ENCODE measurements at regions not wholly inside any gene's neighbourhood (a gene's known extent, or its start where the extent isn't known, plus 50 kb on each side); places are given as distances from the start of the nearest gene placed in this dataset.

DNA sequence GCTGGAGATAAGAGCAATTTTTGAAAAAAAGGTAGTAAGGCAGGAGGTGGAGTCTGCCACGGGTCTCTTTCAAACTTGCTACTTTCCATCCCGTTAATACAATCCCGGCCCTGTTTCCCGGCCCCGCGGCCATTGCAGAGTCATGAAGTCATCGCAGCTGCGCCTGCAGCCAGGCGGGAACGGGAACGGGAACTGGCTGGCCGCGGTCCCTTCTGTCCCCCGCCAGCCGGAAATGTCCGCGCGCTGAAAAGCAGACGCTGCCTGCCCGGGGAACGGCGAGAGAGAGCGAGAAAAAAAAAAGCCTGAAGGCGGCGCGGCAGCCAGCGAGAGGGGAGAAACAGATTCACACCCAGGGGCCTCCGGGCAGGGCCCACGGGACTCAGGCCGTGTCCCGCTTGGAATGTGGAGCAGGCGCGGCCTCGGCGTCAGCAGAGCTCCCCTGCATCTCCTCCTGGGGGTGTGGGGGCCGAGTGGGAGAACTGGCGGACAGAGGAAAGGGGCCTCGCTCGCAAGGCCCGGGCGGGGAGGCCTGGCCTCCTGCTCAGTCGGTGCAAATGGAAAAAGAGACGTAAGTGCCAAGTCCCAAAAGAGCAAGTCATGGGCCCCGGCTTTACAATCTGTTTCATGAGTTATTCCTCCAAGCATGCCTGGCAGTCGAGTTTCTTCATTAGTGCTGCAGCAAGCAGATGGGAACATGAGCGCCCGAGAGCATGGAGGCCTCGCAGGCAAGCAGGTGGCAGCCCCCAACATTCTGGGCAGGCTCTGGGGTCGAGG, 201.2 kb upstream of the GAS1 start:
- Histone ChIP-seq H2BK5ac (ENCODE audit: insufficient read length, low read length) (no peak overlapping the region), H3K9ac (ENCODE audit: extremely low read depth, insufficient read length, low read length) (peak overlapping the region; percentile 34), H2BK15ac (ENCODE audit: low read depth, low read length) (no peak overlapping the region; the same call in 1 of the 2 replicates), H2AK5ac (ENCODE audit: insufficient read length, low read length) (no peak overlapping the region), H3K18ac (ENCODE audit: insufficient read length, low read depth, low read length) (peak overlapping the region; percentile 90), H2BK20ac (ENCODE audit: low read depth, low read length, poor library complexity, severe bottlenecking) (peak overlapping the region; percentile 3), H3K27ac (ENCODE audit: insufficient read length, low read depth, low read length) (no peak overlapping the region), H4K20me1 (ENCODE audit: control insufficient read depth, insufficient read depth, insufficient read length) (no peaks in the 10 kb centered on the region), H3K23ac (ENCODE audit: insufficient read length, low read depth, low read length) (no peak overlapping the region), H3K14ac (ENCODE audit: insufficient read depth, low read length) (peak overlapping the region; percentile 88; the same call in 1 of the 2 replicates), H3K79me2 (ENCODE audit: insufficient read depth, low read length) (no peaks in the 10 kb centered on the region), H4K8ac (replicated peaks; ENCODE audit: insufficient read length, low read depth, low read length) (no peak overlapping the region), H3K56ac (ENCODE audit: insufficient read length, low read depth, low read length) (no peak overlapping the region), H3K9me3 (ENCODE audit: control insufficient read depth, low read depth, low read length) (no peaks in the 10 kb centered on the region), H3T11ph (ENCODE audit: low read length) (no peak overlapping the region), H3K4me2 (ENCODE audit: insufficient read depth, insufficient read length, low read length) (no peak overlapping the region), H3K4ac (ENCODE audit: low read depth, low read length) (peak overlapping the region; percentile 27), H2BK120ac (ENCODE audit: low read depth, low read length, poor library complexity, severe bottlenecking) (no peak overlapping the region), H4K5ac (ENCODE audit: insufficient read length, low read depth, low read length) (no peak overlapping the region), H3K4me1 (ENCODE audit: insufficient read depth, low read length) (peaks cover 2% of the 10 kb centered on the region; the same call in 1 of the 2 replicates), H3K27me3 (ENCODE audit: insufficient read depth, low read length) (no peaks in the 10 kb centered on the region), H3K23me2 (ENCODE audit: insufficient read length, low read depth, low read length, poor library complexity, severe bottlenecking) (no peaks in the 10 kb centered on the region), H2BK12ac (ENCODE audit: insufficient read length, low read depth, low read length) (peak overlapping the region; percentile 59), H2AFZ (ENCODE audit: low read length) (peak overlapping the region; percentile 87), H4K91ac (ENCODE audit: insufficient read length, low read depth, low read length) (peak overlapping the region; percentile 28), H3K79me1 (ENCODE audit: insufficient read depth, low read depth, low read length, poor library complexity, severe bottlenecking) (no peaks in the 10 kb centered on the region)
- TF ChIP-seq, protein P1, sequence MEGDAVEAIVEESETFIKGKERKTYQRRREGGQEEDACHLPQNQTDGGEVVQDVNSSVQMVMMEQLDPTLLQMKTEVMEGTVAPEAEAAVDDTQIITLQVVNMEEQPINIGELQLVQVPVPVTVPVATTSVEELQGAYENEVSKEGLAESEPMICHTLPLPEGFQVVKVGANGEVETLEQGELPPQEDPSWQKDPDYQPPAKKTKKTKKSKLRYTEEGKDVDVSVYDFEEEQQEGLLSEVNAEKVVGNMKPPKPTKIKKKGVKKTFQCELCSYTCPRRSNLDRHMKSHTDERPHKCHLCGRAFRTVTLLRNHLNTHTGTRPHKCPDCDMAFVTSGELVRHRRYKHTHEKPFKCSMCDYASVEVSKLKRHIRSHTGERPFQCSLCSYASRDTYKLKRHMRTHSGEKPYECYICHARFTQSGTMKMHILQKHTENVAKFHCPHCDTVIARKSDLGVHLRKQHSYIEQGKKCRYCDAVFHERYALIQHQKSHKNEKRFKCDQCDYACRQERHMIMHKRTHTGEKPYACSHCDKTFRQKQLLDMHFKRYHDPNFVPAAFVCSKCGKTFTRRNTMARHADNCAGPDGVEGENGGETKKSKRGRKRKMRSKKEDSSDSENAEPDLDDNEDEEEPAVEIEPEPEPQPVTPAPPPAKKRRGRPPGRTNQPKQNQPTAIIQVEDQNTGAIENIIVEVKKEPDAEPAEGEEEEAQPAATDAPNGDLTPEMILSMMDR (conservative IDR thresholded peaks at IDR 0.05), result no peak; the same call in 2 of the 3 replicates
- peak overlapping the region; percentile 74 to 97 (median 85); a peak in 3 of 7 replicates for H3K27ac Mint-ChIP-seq
- WGBS (ENCODE audit: extremely low coverage, insufficient read length, low lambda C conversion rate), result no CpG with 5 or more reads among the region's 49 CpGs
- peaks cover 0 to 15% (median 1%) of the 10 kb centered on the region in 3 experiments; a peak in 3 of 7 replicates for H3K36me3 Mint-ChIP-seq (ENCODE audit: insufficient read depth in 1 of 3, low read depth in 3 of 3)
- peak; percentile 86 for DNase-seq
- H3K4me3 Mint-ChIP-seq, result peak overlapping the region; percentile 64 to 75
- peaks cover 2 to 13% of the 10 kb centered on the region in 2 experiments for H3K4me1 Mint-ChIP-seq
- H3K9me3 Mint-ChIP-seq, result no peaks in the 10 kb centered on the region; a peak in 1 of 5 replicates
- peaks cover 58% of the 10 kb centered on the region for H3K27me3 Mint-ChIP-seq (ENCODE audit: low read depth)
